HEK293 (cell line): ENCODE measurements at regions not wholly inside any gene's neighbourhood (a gene's known extent, or its start where the extent isn't known, plus 50 kb on each side); places are given as distances from the start of the nearest gene placed in this dataset.

Source experiments
- CTCF ChIP-seq: fragments of 450-650 bp; formaldehyde crosslinking; IDR thresholded peaks from 2 replicates; pipeline ENCODE4 v1.5.1; 2016; ENCODE audit warnings: missing biosample characterization, missing genetic modification characterization
- OSR2 ChIP-seq: fragments of 450-650 bp; formaldehyde crosslinking; IDR thresholded peaks from 2 replicates; pipeline ENCODE4 v1.5.1; 2016; ENCODE audit warnings: missing biosample characterization, missing genetic modification characterization
- YY1 ChIP-seq: fragments of 450-650 bp; formaldehyde crosslinking; IDR thresholded peaks from 2 replicates; pipeline ENCODE4 v1.5.1; 2018; ENCODE audit warnings: missing biosample characterization, missing genetic modification characterization
- ZNF274 ChIP-seq, 2 experiments: fragments of 200-500 bp in 1 of 2; fragments of 450-650 bp in 1 of 2; sonication (Bioruptor generic) in 1 of 2; formaldehyde crosslinking in 1 of 2; IDR thresholded peaks; 2 replicates each; pipeline versions ENCODE4 v1.5.1 to v1.6.1; 2014 to 2016; ENCODE audit warnings: borderline replicate concordance in 1 of 2, inconsistent platforms in 1 of 2, low read length in 1 of 2, missing biosample characterization in 1 of 2, missing genetic modification characterization in 1 of 2
- ZNF292 ChIP-seq: fragments of 450-650 bp; formaldehyde crosslinking; IDR thresholded peaks from 2 replicates; pipeline ENCODE4 v1.5.1; 2016; ENCODE audit warnings: low read depth, missing biosample characterization, missing genetic modification characterization, borderline replicate concordance
- ZNF521 ChIP-seq: fragments of 450-650 bp; formaldehyde crosslinking; IDR thresholded peaks from 2 replicates; pipeline ENCODE4 v1.5.1; 2017; ENCODE audit warnings: missing biosample characterization, mild to moderate bottlenecking, missing genetic modification characterization
- ZSCAN23 ChIP-seq: fragments of 450-650 bp; formaldehyde crosslinking; IDR thresholded peaks from 2 replicates; pipeline ENCODE4 v1.5.1; 2016; ENCODE audit warnings: missing biosample characterization, missing genetic modification characterization

- TF ChIP-seq CTCF (tag by site-specific recombination) (no peak), ZSCAN23 (tag by site-specific recombination) (no peak), ZNF292 (tag by site-specific recombination) (no peak), ZNF274 (IDR thresholded peaks at IDR 0.05; ENCODE audit: low read length) (no peak), ZNF274 (tag by site-specific recombination; IDR thresholded peaks at IDR 0.05; ENCODE audit: borderline replicate concordance) (no peak), ZNF521 (no peak), YY1 (tag by site-specific recombination) (no peak), OSR2 (tag by site-specific recombination) (no peak)
Observed at GRCh38 chr11:109197656-109198055, 224.3 kb upstream of the C11orf87 start.
